WI38 (cell line): ENCODE measurements at regions not wholly inside any gene's neighbourhood (a gene's known extent, or its start where the extent isn't known, plus 50 kb on each side); places are given as distances from the start of the nearest gene placed in this dataset.

Experiments
- H3K4me3 ChIP-seq: 2 replicates; pipeline ENCODE4 v1.5.1; 2011; ENCODE audit warnings: low read depth, mild to moderate bottlenecking, control low read depth, low read length
- TF ChIP-seq, protein P1 (sequence below): IDR thresholded peaks from 2 replicates; pipeline ENCODE4 v1.5.1; 2012; ENCODE audit warnings: low read depth, mild to moderate bottlenecking, control low read depth, low read length

DNA sequence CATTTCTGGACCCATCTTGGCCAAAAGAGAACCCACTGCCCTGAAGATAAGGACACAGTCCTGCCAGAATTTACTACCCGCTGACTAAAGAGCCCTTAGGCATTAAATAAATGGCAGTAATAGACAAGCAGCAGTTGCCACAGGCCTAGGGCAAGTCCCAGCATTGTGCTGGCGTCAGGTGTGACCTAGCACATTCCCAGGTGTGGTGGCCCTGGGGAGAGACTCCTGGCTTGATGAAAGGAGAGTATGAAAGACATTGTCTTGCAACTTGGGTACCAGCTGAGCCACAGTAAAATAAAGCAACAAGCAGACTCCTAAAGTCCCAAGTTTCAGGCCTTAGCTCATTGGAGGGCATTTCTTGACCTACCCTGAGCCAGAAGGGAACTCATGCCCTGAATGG is 715.7 kb upstream of the SORCS1 start:
- no peak overlapping the region for H3K4me3 ChIP-seq

DNA sequence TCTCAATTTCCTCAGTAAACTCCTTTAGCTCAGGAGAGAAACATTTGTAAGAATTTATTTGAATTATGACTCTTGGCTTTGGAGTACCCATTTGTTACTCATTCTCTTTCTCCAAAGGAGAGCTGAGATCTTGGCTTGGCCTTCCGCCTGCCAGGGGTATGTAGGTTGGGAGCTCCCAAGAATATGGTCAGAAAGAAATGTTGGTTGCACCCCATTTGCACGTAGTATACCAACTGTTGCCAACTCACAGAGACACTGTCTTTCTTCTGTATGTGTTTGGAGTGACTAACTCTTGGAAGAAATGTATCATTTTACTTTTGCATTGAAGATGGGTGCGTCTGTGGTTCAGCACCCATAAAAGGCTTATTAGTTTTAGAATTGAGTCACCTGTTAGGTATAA is 708.5 kb upstream of the SORCS1 start:
- TF ChIP-seq, protein P1, sequence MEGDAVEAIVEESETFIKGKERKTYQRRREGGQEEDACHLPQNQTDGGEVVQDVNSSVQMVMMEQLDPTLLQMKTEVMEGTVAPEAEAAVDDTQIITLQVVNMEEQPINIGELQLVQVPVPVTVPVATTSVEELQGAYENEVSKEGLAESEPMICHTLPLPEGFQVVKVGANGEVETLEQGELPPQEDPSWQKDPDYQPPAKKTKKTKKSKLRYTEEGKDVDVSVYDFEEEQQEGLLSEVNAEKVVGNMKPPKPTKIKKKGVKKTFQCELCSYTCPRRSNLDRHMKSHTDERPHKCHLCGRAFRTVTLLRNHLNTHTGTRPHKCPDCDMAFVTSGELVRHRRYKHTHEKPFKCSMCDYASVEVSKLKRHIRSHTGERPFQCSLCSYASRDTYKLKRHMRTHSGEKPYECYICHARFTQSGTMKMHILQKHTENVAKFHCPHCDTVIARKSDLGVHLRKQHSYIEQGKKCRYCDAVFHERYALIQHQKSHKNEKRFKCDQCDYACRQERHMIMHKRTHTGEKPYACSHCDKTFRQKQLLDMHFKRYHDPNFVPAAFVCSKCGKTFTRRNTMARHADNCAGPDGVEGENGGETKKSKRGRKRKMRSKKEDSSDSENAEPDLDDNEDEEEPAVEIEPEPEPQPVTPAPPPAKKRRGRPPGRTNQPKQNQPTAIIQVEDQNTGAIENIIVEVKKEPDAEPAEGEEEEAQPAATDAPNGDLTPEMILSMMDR = no peak
- H3K4me3 ChIP-seq = no peak overlapping the region

More for the DNA sequence above, 715.7 kb upstream of the SORCS1 start:
- TF ChIP-seq, protein P1 = no peak

DNA sequence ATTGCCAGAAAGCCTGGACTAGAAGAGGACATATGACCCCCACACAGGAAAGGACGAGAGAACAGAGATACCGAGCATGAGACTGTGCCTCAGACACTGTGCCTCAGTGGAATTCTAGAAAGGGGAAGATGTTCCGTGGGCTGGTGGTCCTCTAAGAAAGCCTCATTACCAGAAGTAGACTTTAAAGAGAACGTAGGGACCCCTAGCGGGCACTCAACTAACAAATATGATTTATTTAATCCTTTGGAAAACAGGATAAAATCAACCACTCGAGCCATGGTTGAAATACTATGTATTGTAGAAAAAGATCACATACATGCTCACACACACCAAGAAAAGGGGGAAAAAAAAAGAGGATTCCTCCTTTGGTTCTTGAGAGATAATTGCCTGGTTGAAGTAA is 701.2 kb upstream of the SORCS1 start:
- TF ChIP-seq, protein P1 = no peak
- H3K4me3 ChIP-seq = no peak overlapping the region

DNA sequence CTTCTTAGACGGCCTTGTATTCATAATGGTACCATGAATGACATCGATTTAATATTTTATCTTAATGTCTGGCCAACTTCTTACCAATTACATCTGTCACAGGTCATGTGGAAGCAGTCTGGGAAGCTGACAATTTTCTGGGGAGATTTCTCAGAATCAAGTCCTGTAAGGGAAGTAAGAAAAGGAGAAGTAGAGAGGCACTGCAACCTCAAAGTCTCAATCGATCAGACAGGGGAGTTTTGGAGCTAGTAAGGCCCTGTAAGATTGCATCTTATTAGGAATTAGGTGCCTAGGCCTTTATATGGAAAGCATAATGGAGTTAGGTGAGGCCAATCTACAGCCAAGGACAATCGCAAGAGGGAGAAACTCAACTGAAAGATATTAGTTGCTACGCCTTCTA is 694.6 kb upstream of the SORCS1 start:
- no peak overlapping the region for H3K4me3 ChIP-seq
- TF ChIP-seq, protein P1 = no peak

DNA sequence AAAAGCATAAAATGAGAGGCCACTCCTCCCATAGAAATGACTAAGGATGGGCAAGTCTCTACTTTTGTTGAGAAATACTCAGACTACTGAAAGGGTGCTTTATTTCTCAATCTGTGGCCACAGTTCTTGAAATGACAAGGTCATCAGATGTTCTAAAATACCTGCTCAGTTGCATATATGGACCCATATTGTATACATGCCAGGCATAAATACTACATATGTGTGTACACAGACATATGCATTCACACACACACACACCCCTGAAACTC is 691.5 kb upstream of the SORCS1 start:
- TF ChIP-seq, protein P1 = no peak
- no peak overlapping the region for H3K4me3 ChIP-seq

DNA sequence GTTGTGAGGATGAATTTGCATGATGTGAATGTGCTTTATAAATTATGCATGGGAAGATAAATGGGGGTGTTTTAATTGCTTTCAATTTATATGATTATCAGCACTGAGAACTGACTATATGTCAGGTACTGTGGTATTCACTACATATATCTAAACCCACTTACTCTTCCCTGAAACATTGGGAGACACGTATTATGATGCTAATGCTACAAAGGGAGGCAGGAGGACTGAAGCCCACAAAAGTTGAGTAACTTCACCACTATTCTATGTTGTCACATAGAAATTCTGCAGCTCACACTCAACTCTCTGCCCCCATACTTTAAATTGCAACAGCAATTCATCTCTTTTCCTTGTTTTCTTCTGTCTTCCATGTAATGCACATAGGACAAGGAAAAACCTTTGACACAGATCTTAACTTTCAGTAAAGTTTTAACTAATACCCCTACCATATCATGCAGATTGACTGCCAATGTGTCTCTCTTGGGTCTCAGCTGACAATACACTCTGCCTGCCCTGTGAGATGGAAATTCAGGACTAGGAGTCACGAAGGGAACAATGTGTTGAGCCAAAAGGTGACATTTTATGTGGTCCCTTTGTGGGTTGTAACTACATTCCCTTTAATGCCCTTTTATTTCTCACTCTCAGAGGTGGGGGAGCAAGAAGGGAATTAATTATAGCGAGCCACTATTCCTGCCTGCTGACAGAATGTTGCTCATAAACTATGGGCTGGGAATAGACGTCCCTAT is 691.0 kb upstream of the SORCS1 start:
- no peak overlapping the region for H3K4me3 ChIP-seq
- TF ChIP-seq, protein P1 = no peak

DNA sequence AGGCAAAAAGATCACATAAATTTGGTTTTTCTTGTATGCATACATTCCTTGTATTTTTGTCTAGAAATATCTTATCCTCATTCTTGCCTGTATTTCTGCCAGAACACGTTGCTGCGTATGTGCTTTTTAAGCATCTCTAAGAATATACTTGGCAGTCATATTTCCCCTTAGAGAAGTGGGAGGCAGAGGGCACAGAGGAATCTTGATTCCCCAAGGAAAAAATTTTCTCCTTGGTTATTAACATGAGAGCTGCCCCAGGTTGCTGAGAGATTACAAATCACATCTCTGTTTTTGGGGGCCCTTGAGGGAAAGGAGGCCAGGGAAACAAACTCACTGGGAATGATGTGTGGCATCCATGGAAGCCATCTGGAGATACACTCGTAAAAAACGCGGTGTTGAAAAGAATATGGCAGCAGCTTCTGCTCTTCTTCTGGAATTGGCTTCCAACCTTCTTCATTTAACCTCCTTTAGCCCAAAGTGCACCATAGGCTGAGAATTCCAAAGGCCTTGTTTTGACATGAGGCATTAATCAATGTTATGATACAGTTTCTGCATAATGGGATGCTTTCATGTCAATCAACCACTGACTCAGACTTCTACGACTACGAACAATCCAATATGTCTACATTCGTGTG is 684.3 kb upstream of the SORCS1 start:
- H3K4me3 ChIP-seq = no peak overlapping the region
- TF ChIP-seq, protein P1 = no peak
